Adrenal gland (tissue), 9 donors: ENCODE measurements at regions not wholly inside any gene's neighbourhood (a gene's known extent, or its start where the extent isn't known, plus 50 kb on each side); places are given as distances from the start of the nearest gene placed in this dataset.
A peak's percentile ranks its signal among the peaks of the same experiment; 100 is the strongest.
"Not testable (repeated sequence)": the region's sequence is repeated elsewhere in the genome, so short reads cannot be mapped to it uniquely, and the experiment has no call there.

Experiments
- DNase-seq, 7 donors: peaks; one replicate each; pipeline ENCODE4 v3.0.0-alpha.2; 2019 to 2020
- H3K27ac ChIP-seq, 5 donors: fragments of 200-600 bp; sonication (generic) in 4 of 5; 1 replicate in 3 of 5; 2 replicates in 2 of 5; pipeline versions ENCODE4 v1.5.1 to v1.8.0; 2016 to 2020; ENCODE audit warnings: mild to moderate bottlenecking in 1 of 5
- H3K27me3 ChIP-seq: fragments of 200-600 bp; 2 replicates; pipeline ENCODE4 v1.8.0; 2021
- H3K36me3 ChIP-seq, 2 donors: fragments of 200-600 bp; replicated peaks in 1 of 2; 1 replicate in 1 of 2; 2 replicates in 1 of 2; pipeline versions ENCODE4 v1.5.1 to v1.8.0; 2018 to 2022
- H3K4me1 ChIP-seq, 2 donors: fragments of 200-600 bp; replicated peaks in 1 of 2; 1 replicate in 1 of 2; 2 replicates in 1 of 2; pipeline versions ENCODE4 v1.5.1 to v1.8.0; 2018 to 2021
- H3K4me3 ChIP-seq, 4 donors: fragments of 200-600 bp; sonication (generic) in 3 of 4; one replicate each; pipeline ENCODE4 v1.5.1; 2016 to 2018
- H3K9me3 ChIP-seq, 3 donors: fragments of 200-600 bp; sonication (generic) in 1 of 3; replicated peaks in 1 of 3; 1 replicate in 2 of 3; 2 replicates in 1 of 3; pipeline versions ENCODE4 v1.5.1 to v1.8.0; 2016 to 2021
- POLR2A ChIP-seq, 2 donors: fragments of 450-650 bp; IDR thresholded peaks; one replicate each; pipeline ENCODE4 v1.6.1; 2017; ENCODE audit warnings: antibody characterized with exemption in 2 of 2, mild to moderate bottlenecking in 2 of 2, moderate library complexity in 1 of 2
- WGBS, 4 donors: extraction: QIAGEN DNeasy Blood & Tissue Kit in 2 of 4; methylation state at CpG; one replicate each; pipeline versions ENCODE4 v1.1.5 to v1.1.7; 2013 to 2017; 5-methylcytosine and 5-hydroxymethylcytosine counted together
- intact Hi-C, 2 donors: fragments of 100-400 bp; cut with DNase I; formaldehyde crosslinking; loops; one replicate each; pipeline versions ENCODE4 v1.14.1 to v1.15.0; 2022 to 2023
- TF ChIP-seq, protein P1 (sequence below), 6 experiments: fragments of 450-650 bp in 4 of 6; fragments of 200-600 bp in 2 of 6; sonication (generic) in 1 of 6; IDR thresholded peaks; 1 replicate in 5 of 6; 2 replicates in 1 of 6; pipeline versions ENCODE4 v1.5.1 to v1.8.0; 2016 to 2021; ENCODE audit warnings: antibody characterized with exemption in 6 of 6, mild to moderate bottlenecking in 2 of 6, moderate library complexity in 1 of 6
- donor health status: healthy with polysubstance abuse.
- donor health status: Bipolar disorder and iron deficiency.
- donor health status: DM: yes; HTN: yes; CAD: no.
- donor health status: DM: no; HTN: no; CAD: no.
- donor health status: DM: no; HTN: no; CAD: no.

DNA sequence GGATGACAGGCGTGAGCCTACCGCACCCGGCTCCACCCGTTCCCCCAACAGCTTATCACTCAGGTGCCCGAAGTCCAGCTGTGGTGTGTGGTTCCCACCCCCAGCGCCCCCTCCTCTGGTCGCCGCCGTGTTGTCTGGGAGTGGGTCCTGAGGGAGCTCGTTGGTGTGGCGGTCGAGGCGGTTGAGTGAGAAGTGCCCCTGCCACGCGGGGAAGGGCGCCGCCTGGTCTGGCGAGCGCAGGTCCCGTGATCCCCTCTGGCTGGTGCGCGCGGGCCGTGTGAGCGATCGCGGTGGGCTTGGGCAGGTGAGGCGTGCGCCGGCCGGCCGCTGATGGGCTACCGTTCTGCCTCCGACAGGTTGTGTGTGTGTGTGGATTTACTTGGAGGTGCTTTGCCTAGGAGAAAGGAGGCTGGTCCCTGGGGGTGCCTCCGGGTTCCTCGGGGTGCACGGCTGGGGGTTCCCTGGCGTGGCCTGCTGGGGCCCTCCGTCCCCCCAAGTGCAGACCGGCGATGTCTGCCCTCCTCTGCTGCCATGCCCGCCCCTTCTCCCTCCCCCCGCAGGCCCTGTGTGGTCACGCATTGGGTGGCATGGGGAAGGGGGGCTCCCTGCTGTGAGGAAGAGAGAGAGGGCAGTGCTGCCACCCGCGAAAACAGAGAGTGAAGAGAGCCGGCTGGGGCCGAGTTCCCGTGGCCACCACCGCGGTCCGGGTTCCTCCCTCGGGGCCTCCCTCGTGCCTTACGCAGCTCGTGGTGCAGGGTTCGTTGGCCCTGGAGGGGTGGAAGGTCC is 336.0 kb upstream of the DEFB115 start:
- intact Hi-C loops: no loop called here
- Histone ChIP-seq H3K27ac (no peak overlapping the region), H3K4me1 (no peaks in the 10 kb centered on the region), H3K36me3 (no peaks in the 10 kb centered on the region), H3K9me3 (peaks cover 0 to 5% (median 0%) of the 10 kb centered on the region in 3 donors), H3K4me3 (no peak overlapping the region), H3K27me3 (no peaks in the 10 kb centered on the region)
- WGBS, 4 donors: 79 to 87% (median 83%) methylated on average over 29 to 57 of the region's 57 CpGs
- no peak for TF ChIP-seq POLR2A (IDR thresholded peaks at IDR 0.05)
- TF ChIP-seq, protein P1, sequence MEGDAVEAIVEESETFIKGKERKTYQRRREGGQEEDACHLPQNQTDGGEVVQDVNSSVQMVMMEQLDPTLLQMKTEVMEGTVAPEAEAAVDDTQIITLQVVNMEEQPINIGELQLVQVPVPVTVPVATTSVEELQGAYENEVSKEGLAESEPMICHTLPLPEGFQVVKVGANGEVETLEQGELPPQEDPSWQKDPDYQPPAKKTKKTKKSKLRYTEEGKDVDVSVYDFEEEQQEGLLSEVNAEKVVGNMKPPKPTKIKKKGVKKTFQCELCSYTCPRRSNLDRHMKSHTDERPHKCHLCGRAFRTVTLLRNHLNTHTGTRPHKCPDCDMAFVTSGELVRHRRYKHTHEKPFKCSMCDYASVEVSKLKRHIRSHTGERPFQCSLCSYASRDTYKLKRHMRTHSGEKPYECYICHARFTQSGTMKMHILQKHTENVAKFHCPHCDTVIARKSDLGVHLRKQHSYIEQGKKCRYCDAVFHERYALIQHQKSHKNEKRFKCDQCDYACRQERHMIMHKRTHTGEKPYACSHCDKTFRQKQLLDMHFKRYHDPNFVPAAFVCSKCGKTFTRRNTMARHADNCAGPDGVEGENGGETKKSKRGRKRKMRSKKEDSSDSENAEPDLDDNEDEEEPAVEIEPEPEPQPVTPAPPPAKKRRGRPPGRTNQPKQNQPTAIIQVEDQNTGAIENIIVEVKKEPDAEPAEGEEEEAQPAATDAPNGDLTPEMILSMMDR (IDR thresholded peaks at IDR 0.05): no peak
- DNase-seq: no peak

DNA sequence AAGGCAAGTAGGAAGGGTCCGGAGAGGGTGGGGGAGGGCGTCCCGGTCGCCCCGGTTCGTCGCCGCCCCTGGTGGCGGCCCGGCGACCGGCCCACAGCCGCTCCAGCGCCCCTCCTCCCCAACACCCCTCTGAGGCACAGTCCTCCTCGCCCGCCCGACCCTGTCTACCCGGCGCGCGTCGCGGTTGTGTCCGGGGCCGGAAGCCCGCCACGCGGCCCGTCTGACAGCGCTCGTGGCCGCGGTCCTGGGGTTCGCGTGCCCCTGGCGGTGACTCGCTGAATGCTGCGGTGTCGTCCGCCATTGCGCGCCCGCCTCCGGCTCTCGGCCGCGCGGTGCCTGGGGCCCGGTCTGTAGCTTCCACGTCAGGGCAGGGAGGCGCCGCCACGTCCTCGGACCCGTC is 335.3 kb upstream of the DEFB115 start:
- peaks cover 0 to 5% (median 0%) of the 10 kb centered on the region in 3 donors for H3K9me3 ChIP-seq
- no peaks in the 10 kb centered on the region for H3K27me3 ChIP-seq
- 53 to 78% (median 64%) methylated on average over 33 to 55 of the region's 55 CpGs for WGBS, 4 donors
- peak in 1 of 7 donors; percentile 5 for DNase-seq
- H3K4me1 ChIP-seq: no peaks in the 10 kb centered on the region
- intact Hi-C loops: no loop called here
- TF ChIP-seq POLR2A (IDR thresholded peaks at IDR 0.05): no peak
- TF ChIP-seq, protein P1 (IDR thresholded peaks at IDR 0.05): no peak
- H3K4me3 ChIP-seq: no peak overlapping the region
- H3K27ac ChIP-seq: no peak overlapping the region
- H3K36me3 ChIP-seq: no peaks in the 10 kb centered on the region

DNA sequence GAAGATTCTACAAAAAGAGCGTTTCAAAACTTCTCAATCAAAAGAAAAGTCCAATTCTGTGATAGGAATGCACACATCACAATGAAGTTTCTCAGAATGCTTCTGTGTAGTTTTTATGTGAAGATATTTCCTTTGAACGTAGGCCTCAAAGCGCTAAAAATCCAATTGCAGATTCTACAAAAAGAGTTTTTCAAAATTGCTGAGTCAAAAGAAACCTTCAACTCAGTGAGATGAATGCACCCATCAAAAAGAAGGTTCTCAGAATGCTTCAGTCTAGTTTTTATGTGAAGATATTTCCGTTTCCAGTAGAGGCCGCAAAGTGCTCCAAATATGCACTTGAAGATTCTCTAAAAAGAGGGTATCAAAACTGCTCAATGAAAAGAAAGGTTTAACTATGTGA is 319.7 kb upstream of the DEFB115 start:
- Histone ChIP-seq H3K27me3 (no peaks in the 10 kb centered on the region), H3K36me3 (no peaks in the 10 kb centered on the region), H3K9me3 (no peaks in the 10 kb centered on the region), H3K27ac (no peak overlapping the region), H3K4me1 (no peaks in the 10 kb centered on the region), H3K4me3 (no peak overlapping the region)
- DNase-seq: no peak
- 60 to 73% (median 62%) methylated on average over 5 of the region's 5 CpGs for WGBS, 4 donors
- TF ChIP-seq POLR2A (IDR thresholded peaks at IDR 0.05): no peak
- TF ChIP-seq, protein P1 (IDR thresholded peaks at IDR 0.05): no peak
- intact Hi-C loops: no loop called here

DNA sequence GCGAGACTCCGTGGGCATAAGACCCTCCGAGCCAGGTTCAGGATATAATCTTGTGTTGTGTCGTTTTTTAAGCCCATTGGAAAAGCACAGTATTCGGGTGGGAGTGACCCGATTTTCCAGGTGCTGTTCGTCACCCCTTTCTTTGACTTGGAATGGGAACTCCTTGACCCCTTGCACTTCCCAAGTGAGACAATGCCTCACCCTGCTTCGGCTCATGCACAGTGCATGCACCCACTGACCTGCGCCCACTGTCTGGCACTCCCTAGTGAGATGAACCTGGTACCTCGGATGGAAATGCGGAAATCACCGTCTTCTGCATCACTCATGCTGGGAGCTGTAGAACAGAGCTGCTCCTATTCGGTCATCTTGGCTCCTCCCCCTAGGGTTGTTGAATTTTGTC is 307.7 kb upstream of the DEFB115 start:
- no peak for TF ChIP-seq POLR2A (IDR thresholded peaks at IDR 0.05)
- TF ChIP-seq, protein P1 (IDR thresholded peaks at IDR 0.05): no peak
- intact Hi-C loops: no loop called here
- Histone ChIP-seq H3K4me3 (no peak overlapping the region), H3K27ac (no peak overlapping the region), H3K27me3 (no peaks in the 10 kb centered on the region), H3K9me3 (no peaks in the 10 kb centered on the region), H3K36me3 (no peaks in the 10 kb centered on the region), H3K4me1 (no peaks in the 10 kb centered on the region)
- peak in 1 of 7 donors; percentile 41 for DNase-seq
- 80 to 92% (median 85%) methylated on average over 10 to 13 of the region's 13 CpGs for WGBS, 4 donors

DNA sequence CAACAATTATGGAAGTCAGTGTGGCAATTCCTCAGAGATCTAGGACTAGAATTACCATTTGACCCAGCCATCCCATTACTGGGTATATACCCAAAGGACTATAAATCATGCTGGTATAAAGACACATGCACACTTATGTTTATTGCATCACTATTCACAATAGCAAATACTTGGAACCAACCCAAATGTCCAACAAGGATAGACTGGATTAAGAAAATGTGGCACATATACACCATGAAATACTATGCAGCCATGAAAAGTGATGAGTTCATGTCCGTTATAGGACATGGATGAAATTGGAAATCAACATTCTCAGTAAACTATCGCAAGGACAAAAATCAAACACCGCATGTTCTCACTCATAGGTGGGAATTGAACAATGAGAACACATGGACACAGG is 306.4 kb upstream of the DEFB115 start:
- DNase-seq, intact Hi-C loops, H3K4me1 ChIP-seq, H3K4me3 ChIP-seq, H3K27ac ChIP-seq, H3K36me3 ChIP-seq, H3K27me3 ChIP-seq, H3K9me3 ChIP-seq: not testable (repeated sequence)
- 77 to 83% (median 82%) methylated on average over 3 of the region's 3 CpGs for WGBS, 4 donors

DNA sequence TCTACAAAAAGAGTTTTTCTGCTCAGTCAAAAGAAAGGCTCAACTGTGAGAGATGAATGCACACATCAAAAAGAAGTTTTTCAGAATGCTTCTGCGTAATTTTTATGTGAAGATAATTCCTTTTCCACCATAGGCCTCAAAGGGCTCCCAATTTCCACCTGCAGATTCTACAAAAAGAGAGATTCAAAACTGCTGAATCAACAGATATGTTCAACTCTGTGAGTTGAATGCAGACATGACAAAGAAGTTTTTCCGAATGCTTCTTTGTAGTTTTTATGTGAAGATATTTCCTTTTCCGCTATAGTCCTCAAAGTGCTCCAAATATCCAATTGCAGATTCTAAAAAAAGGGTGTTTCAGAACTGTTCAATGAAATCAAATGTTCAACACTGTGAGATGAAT is 300.8 kb upstream of the DEFB115 start:
- H3K4me3 ChIP-seq, H3K27me3 ChIP-seq, H3K36me3 ChIP-seq, H3K4me1 ChIP-seq, H3K9me3 ChIP-seq, H3K27ac ChIP-seq, DNase-seq, intact Hi-C loops: not testable (repeated sequence)
- 50 to 82% (median 65%) methylated on average over 3 of the region's 3 CpGs for WGBS, 4 donors

DNA sequence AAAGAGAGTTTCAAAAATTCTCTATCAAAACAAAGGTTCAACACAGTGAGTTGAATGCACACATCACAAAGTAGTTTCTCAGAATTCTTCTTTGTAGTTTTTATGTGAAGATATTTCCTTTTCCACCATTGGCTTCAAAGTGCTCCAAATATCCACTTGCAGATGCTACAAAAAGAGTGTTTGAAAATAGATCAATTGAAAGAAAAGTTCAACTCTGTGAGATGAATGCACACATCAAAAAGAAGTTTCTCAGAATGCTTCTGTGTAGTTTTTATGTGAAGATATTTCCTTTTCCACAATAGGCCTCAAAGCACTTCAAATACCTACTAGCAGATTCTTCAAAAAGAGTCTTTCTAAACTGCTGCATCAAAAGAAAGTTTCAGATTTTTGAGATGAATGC is 298.3 kb upstream of the DEFB115 start:
- DNase-seq, H3K27me3 ChIP-seq, H3K36me3 ChIP-seq, intact Hi-C loops, H3K9me3 ChIP-seq, H3K27ac ChIP-seq, H3K4me1 ChIP-seq, H3K4me3 ChIP-seq: not testable (repeated sequence)
